GM20000 (cell line): ENCODE measurements at regions not wholly inside any gene's neighbourhood (a gene's known extent, or its start where the extent isn't known, plus 50 kb on each side); places are given as distances from the start of the nearest gene placed in this dataset.

Experiments
- DNase-seq: peaks from one replicate; pipeline ENCODE4 v3.0.0; 2012; ENCODE audit warnings: low spot score
- TF ChIP-seq, protein P1 (sequence below): IDR thresholded peaks from 2 replicates; pipeline ENCODE4 v1.5.1; 2012; ENCODE audit warnings: mild to moderate bottlenecking, control low read depth; ENCODE audit errors: extremely low read depth, missing control alignments

DNA sequence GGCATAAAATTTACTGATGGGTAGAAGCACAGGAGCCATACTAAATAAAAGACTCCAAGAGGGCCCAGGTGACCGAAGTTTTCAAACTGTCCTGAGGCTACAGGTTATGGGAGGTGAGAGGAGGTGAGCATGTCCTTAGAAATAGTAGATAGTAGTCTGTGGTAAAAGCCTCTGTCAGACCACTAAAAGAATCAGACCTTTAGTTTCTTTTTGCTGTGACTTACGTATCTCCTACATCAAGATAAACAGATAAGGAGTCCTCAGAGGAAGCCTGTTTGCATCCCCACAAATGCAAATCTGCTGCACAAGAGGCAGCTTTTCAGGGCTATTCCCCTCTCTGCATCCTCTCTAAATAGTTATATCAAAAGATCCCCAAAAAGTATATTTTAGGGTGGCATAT is 711.6 kb upstream of the SLITRK6 start:
- no peak for DNase-seq
- TF ChIP-seq, protein P1, sequence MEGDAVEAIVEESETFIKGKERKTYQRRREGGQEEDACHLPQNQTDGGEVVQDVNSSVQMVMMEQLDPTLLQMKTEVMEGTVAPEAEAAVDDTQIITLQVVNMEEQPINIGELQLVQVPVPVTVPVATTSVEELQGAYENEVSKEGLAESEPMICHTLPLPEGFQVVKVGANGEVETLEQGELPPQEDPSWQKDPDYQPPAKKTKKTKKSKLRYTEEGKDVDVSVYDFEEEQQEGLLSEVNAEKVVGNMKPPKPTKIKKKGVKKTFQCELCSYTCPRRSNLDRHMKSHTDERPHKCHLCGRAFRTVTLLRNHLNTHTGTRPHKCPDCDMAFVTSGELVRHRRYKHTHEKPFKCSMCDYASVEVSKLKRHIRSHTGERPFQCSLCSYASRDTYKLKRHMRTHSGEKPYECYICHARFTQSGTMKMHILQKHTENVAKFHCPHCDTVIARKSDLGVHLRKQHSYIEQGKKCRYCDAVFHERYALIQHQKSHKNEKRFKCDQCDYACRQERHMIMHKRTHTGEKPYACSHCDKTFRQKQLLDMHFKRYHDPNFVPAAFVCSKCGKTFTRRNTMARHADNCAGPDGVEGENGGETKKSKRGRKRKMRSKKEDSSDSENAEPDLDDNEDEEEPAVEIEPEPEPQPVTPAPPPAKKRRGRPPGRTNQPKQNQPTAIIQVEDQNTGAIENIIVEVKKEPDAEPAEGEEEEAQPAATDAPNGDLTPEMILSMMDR: no peak

DNA sequence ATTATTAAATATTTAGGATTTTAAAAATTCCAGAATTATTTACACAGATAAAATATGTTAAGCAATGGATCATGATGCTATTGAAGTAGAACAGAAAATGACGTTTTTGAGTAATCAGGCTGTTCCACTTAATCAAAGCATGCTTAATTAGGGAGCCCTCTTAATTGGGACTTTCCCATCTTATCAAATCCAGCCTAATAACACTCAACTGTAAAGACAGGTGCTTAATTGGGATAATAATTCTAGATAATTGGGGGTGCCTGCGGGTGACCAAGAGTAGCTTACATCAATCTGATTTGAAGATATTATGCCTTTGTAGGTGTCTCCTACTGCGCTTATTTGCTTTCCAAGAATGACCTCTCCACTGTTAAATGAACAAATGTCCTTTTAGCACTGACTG is 742.2 kb upstream of the SLITRK6 start:
- TF ChIP-seq, protein P1: no peak
- no peak for DNase-seq

DNA sequence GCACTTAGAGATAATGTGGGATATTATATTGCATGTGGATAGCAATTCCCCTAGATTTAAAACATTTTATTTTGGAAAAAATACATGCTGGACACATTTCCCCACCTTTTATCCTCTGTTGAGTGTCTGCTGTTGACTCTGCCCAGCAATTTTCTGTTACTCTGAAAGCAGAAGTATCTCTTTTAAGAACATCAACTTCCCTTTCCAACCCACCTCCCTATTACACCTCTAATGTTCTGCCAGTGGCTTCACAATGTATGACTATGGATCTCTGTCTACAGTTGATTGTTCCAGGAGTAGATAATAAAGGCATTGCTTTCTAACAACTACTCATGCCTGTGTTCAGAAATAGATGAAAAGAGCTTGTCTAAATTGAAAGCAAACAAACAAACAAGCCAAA is 754.8 kb upstream of the SLITRK6 start:
- TF ChIP-seq, protein P1: no peak
- no peak for DNase-seq

DNA sequence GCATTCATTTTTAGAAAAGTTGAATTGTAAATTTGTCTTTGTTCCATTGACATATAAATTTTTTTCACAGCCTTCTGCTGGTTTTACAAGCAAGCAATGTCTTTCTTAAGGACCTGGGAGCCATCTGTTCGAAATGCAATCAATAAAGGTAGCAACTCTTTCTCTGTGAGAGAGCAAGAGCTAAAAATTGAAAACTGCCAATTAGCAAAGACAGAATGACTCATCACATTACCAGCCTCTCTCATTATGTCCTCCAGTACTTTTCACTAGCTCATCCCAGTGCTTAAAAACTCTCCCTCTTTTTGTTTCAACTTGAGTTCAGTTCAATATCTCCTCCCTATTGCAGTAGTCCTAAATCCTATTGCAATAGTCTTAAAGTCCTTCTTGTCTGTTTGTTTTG is 760.7 kb upstream of the SLITRK6 start:
- no peak for DNase-seq
- TF ChIP-seq, protein P1: no peak

DNA sequence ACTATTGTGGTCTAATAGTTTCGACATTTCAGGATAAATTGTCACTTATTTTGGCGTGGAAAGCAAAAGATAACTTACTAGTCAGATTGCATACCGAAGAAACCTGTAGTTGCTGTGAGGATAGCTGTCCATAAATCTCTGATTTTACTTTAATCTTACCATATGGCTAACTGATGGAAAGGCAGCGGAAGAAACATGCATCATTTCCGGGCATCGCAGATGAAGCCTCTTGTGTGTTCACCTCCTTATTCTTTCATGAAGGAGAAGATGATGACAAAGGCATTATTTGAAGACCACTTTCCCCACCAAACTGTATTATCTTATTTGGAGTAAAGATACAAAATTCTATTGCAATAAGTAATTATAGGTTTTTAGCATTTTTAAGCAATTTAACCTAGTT is 763.6 kb upstream of the SLITRK6 start:
- DNase-seq: no peak
- TF ChIP-seq, protein P1: no peak

DNA sequence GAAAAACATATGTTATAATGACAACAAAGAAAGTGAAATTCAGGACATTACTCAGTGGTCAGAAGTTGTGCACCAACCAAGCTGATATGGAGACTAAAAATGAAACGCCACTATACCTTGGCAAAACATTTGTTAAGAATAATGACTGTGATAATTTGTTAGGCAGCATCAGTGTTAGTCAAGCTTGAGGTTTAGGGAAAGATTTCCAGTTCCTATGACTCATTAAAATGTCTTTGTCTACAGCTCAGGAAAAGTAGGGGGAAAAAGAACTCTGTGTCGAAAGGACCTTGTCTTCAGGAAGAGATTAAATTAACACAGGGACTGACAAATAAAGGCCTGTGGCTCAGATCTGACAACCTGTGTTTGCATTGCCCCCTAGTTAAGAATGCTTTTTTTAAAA is 764.1 kb upstream of the SLITRK6 start:
- TF ChIP-seq, protein P1: no peak
- no peak for DNase-seq

DNA sequence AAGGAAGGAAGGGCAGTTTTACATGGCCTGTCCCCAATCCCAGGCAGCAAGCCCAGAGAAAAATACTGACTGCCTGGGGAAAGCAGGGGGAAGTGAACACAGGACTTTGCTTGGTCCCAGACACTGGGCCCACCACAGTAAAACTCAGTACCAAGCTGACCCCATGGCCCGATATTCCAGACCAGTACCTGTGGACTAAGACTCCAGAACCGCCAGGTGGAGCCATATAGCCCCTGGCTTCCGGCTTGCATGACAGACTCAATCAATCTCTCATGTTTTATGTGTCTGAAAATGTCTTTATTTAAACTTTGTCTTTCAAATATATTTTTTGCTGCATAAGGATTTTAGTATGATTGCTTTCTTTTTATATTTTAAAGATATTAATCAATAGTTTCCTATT is 767.9 kb upstream of the SLITRK6 start:
- TF ChIP-seq, protein P1: no peak
- DNase-seq: no peak
